ENCODE measurements at regions not wholly inside any gene's neighbourhood (a gene's known extent, or its start where the extent isn't known, plus 50 kb on each side); places are given as distances from the start of the nearest gene placed in this dataset.

- TF ChIP-seq CTCF (IDR thresholded peaks at IDR 0.05; ENCODE audit: low read depth, low read length), result no peak
- no peak for DNase-seq (ENCODE audit: extremely low read depth, low read depth)
These were observed 63.0 kb upstream of the GRIP1 start for GRCh38 chr12:66741919-66742318.

GRCh38 chr12:66742508-66743367, 63.9 kb upstream of the GRIP1 start:
- TF ChIP-seq CTCF (IDR thresholded peaks at IDR 0.05; ENCODE audit: low read depth, low read length), result no peak
- DNase-seq (ENCODE audit: extremely low read depth, low read depth), result no peak

GRCh38 chr12:66744461-66744860, 65.6 kb upstream of the GRIP1 start:
- no peak for DNase-seq (ENCODE audit: extremely low read depth, low read depth)
- no peak for TF ChIP-seq CTCF (IDR thresholded peaks at IDR 0.05; ENCODE audit: low read depth, low read length)

GRCh38 chr12:66744956-66745383, 66.1 kb upstream of the GRIP1 start:
- DNase-seq (ENCODE audit: extremely low read depth, low read depth), result no peak
- no peak for TF ChIP-seq CTCF (IDR thresholded peaks at IDR 0.05; ENCODE audit: low read depth, low read length)

GRCh38 chr12:66746489-66747201, 67.8 kb upstream of the GRIP1 start:
- no peak for DNase-seq (ENCODE audit: extremely low read depth, low read depth)
- TF ChIP-seq CTCF (IDR thresholded peaks at IDR 0.05; ENCODE audit: low read depth, low read length), result no peak

GRCh38 chr12:66751432-66752113, 72.7 kb upstream of the GRIP1 start:
- TF ChIP-seq CTCF (IDR thresholded peaks at IDR 0.05; ENCODE audit: low read depth, low read length), result no peak
- no peak for DNase-seq (ENCODE audit: extremely low read depth, low read depth)
